IMR-90 (cell line): ENCODE measurements at regions not wholly inside any gene's neighbourhood (a gene's known extent, or its start where the extent isn't known, plus 50 kb on each side); places are given as distances from the start of the nearest gene placed in this dataset.

Experiments used
- ATAC-seq: fragments of 200-7000 bp; cut with Tn5 transposase; 2 replicates; pipeline ENCODE4 v1.9.1; 2020; ENCODE audit warnings: low read depth, mild to moderate bottlenecking, moderate library complexity
- BruUV-seq: library from RNA; stranded (reverse); fragments of 400-500 nt; replicated peaks from 2 replicates; lab custom pipeline; 2021; lab: Mats Ljungman, UMichigan
- CTCF ChIA-PET: fragments of 300-600 bp; formaldehyde crosslinking; extraction: SDS; loops from one replicate; lab custom pipeline; 2021; ENCODE audit warnings: antibody characterized with exemption; lab: Yijun Ruan, JAX
- POLR2A ChIA-PET: fragments of 300-600 bp; sonication (Branson Sonifier 250); formaldehyde crosslinking; loops from one replicate; lab custom pipeline; 2022; ENCODE audit warnings: antibody characterized with exemption; ENCODE audit not compliant: unreplicated experiment; lab: Charles Lee
- DNase-seq: peaks from one replicate; pipeline ENCODE4 v3.0.0; 2013
- H2AFZ ChIP-seq: replicated peaks from 2 replicates; pipeline ENCODE3; 2013; ENCODE audit warnings: low read length, mild to moderate bottlenecking; ENCODE audit not compliant: poor library complexity
- H2AK5ac ChIP-seq: 2 replicates; pipeline ENCODE4 v1.6.1; 2013; ENCODE audit warnings: low read depth, low read length, inconsistent platforms
- H2AK9ac ChIP-seq: replicated peaks from 2 replicates; pipeline ENCODE3; 2013; ENCODE audit warnings: mild to moderate bottlenecking, low read depth, low read length, moderate library complexity; ENCODE audit not compliant: poor library complexity
- H2BK120ac ChIP-seq: 2 replicates; pipeline ENCODE4 v1.6.1; 2013; ENCODE audit warnings: low read depth, low read length, inconsistent platforms
- H2BK15ac ChIP-seq: 3 replicates; pipeline ENCODE4 v1.6.1; 2013; ENCODE audit warnings: low read depth, low read length, inconsistent platforms
- H2BK20ac ChIP-seq: 2 replicates; pipeline ENCODE4 v1.6.1; 2013; ENCODE audit warnings: low read depth, mild to moderate bottlenecking, inconsistent platforms, low read length, moderate library complexity
- H2BK5ac ChIP-seq: 2 replicates; pipeline ENCODE4 v1.6.1; 2013; ENCODE audit warnings: mild to moderate bottlenecking, low read depth, low read length, inconsistent platforms; ENCODE audit not compliant: poor library complexity, severe bottlenecking
- H3K14ac ChIP-seq: replicated peaks from 2 replicates; pipeline ENCODE4 v1.6.1; 2013; ENCODE audit warnings: low read depth, low read length, inconsistent platforms
- H3K18ac ChIP-seq: 2 replicates; pipeline ENCODE4 v1.6.1; 2013; ENCODE audit warnings: low read depth, low read length, control low read depth
- H3K23ac ChIP-seq: 2 replicates; pipeline ENCODE4 v1.6.1; 2013; ENCODE audit warnings: low read depth, low read length, inconsistent platforms
- H3K27ac ChIP-seq: 2 replicates; pipeline ENCODE4 v1.5.1; 2013; ENCODE audit warnings: mild to moderate bottlenecking, control low read depth, low read length; ENCODE audit not compliant: insufficient read depth
- H3K27me3 ChIP-seq: 2 replicates; pipeline ENCODE4 v1.6.1; 2013; ENCODE audit warnings: low read length; ENCODE audit not compliant: control insufficient read depth, insufficient read depth
- H3K36me3 ChIP-seq: 2 replicates; pipeline ENCODE4 v1.6.1; 2013; ENCODE audit warnings: low read length, mixed read lengths; ENCODE audit not compliant: control insufficient read depth, insufficient read depth
- H3K4ac ChIP-seq: 2 replicates; pipeline ENCODE4 v1.6.1; 2013; ENCODE audit warnings: low read depth, low read length, inconsistent platforms
- H3K4me1 ChIP-seq: 2 replicates; pipeline ENCODE4 v1.6.1; 2013; ENCODE audit warnings: low read length, mixed read lengths; ENCODE audit not compliant: control insufficient read depth, insufficient read depth
- H3K4me2 ChIP-seq: 2 replicates; pipeline ENCODE4 v1.6.1; 2013; ENCODE audit warnings: low read depth, mild to moderate bottlenecking, control low read depth, low read length, moderate library complexity
- H3K4me3 ChIP-seq: 2 replicates; pipeline ENCODE4 v1.5.1; 2013; ENCODE audit warnings: low read depth, mild to moderate bottlenecking, control low read depth, low read length, moderate library complexity; ENCODE audit not compliant: insufficient read depth
- H3K56ac ChIP-seq: 2 replicates; pipeline ENCODE4 v1.6.1; 2013; ENCODE audit warnings: low read length, inconsistent platforms; ENCODE audit not compliant: insufficient read depth; ENCODE audit errors: extremely low read depth
- H3K79me1 ChIP-seq, 2 experiments: 2 replicates each; pipeline ENCODE4 v1.6.1; 2013; ENCODE audit warnings: low read length in 2 of 2, inconsistent platforms in 1 of 2, low read depth in 1 of 2
- H3K9ac ChIP-seq: 2 replicates; pipeline ENCODE4 v1.6.1; 2013; ENCODE audit warnings: low read depth, low read length, control low read depth
- H3K9me1 ChIP-seq: 2 replicates; pipeline ENCODE4 v1.6.1; 2013; ENCODE audit warnings: low read length, inconsistent platforms; ENCODE audit not compliant: insufficient read depth
- H3K9me3 ChIP-seq: 2 replicates; pipeline ENCODE4 v1.6.1; 2013; ENCODE audit warnings: low read length; ENCODE audit not compliant: control insufficient read depth, insufficient read depth
- H4K20me1 ChIP-seq: 2 replicates; pipeline ENCODE4 v1.6.1; 2013; ENCODE audit warnings: low read length, inconsistent platforms; ENCODE audit not compliant: insufficient read depth
- H4K5ac ChIP-seq: 2 replicates; pipeline ENCODE4 v1.6.1; 2013; ENCODE audit warnings: mild to moderate bottlenecking, low read depth, low read length, control low read depth
- H4K8ac ChIP-seq, 2 experiments: 2 replicates each; pipeline ENCODE4 v1.6.1; 2013; ENCODE audit warnings: low read depth in 2 of 2, low read length in 2 of 2, control low read depth in 1 of 2, inconsistent platforms in 1 of 2
- H4K91ac ChIP-seq: 2 replicates; pipeline ENCODE4 v1.6.1; 2013; ENCODE audit warnings: low read depth, low read length, inconsistent platforms; ENCODE audit not compliant: insufficient read depth
- CEBPB ChIP-seq: IDR thresholded peaks from 2 replicates; pipeline ENCODE4 v1.6.1; 2012; ENCODE audit warnings: low read depth, low read length, improper control_type of control experiment
- CTCF ChIP-seq: conservative IDR thresholded peaks from 2 replicates; pipeline ENCODE4 v1.5.1; 2012; ENCODE audit warnings: mild to moderate bottlenecking, low read depth, low read length, improper control_type of control experiment
- MAZ ChIP-seq: IDR thresholded peaks from 2 replicates; pipeline ENCODE4 v1.6.1; 2012; ENCODE audit warnings: low read depth, mild to moderate bottlenecking, low read length, improper control_type of control experiment, moderate library complexity, borderline replicate concordance
- MXI1 ChIP-seq: IDR thresholded peaks from 2 replicates; pipeline ENCODE4 v1.6.1; 2012; ENCODE audit warnings: low read depth, mild to moderate bottlenecking, low read length, moderate library complexity, borderline replicate concordance
- POLR2A ChIP-seq: IDR thresholded peaks from 2 replicates; pipeline ENCODE4 v1.6.1; 2012; ENCODE audit warnings: mild to moderate bottlenecking, low read depth, low read length
- RCOR1 ChIP-seq: IDR thresholded peaks from 2 replicates; pipeline ENCODE4 v1.6.1; 2012; ENCODE audit warnings: mild to moderate bottlenecking, low read length, improper control_type of control experiment; ENCODE audit not compliant: insufficient replicate concordance
- USF2 ChIP-seq: fragments of 150-350 bp; IDR thresholded peaks from 2 replicates; pipeline ENCODE4 v1.6.1; 2017; ENCODE audit warnings: mild to moderate bottlenecking, antibody characterized with exemption, low read length, low read depth
- WGBS, 2 experiments: methylation state at CpG; one replicate each; pipeline versions ENCODE4 v1.1.5 to v1.1.7; 2013; ENCODE audit warnings: missing lambda C conversion rate in 2 of 2; ENCODE audit not compliant: insufficient read length in 1 of 2; ENCODE audit errors: extremely low coverage in 2 of 2; 5-methylcytosine and 5-hydroxymethylcytosine counted together
- dilution Hi-C: fragments of 300-500 bp; cut with HindIII; formaldehyde crosslinking; loops from one replicate; pipeline ENCODE4 v1.14.3; 2018; ENCODE audit warnings: low sequenced_read_pairs; ENCODE audit not compliant: unreplicated experiment
- in situ Hi-C: fragments of 300-500 bp; cut with MboI; formaldehyde crosslinking; loops from 3 replicates; pipeline ENCODE4 v1.14.3; 2019; ENCODE audit warnings: low sequenced_read_pairs, inconsistent platforms, mixed read lengths
- intact Hi-C: fragments of 100-400 bp; cut with micrococcal nuclease; formaldehyde crosslinking; loops from 2 replicates; pipeline ENCODE4 v1.10.0; 2022

- H3K4ac ChIP-seq, result no peak overlapping the region
- H2AK5ac ChIP-seq, result no peak overlapping the region
- no peaks in the 10 kb centered on the region for H3K27me3 ChIP-seq
- ChIA-PET POLR2A (no interaction called here), CTCF (no interaction called here)
- TF ChIP-seq USF2 (no peak), MAZ (no peak), CTCF (no peak), POLR2A (no peak), RCOR1 (no peak), MXI1 (no peak), CEBPB (no peak)
- no peak overlapping the region for H4K5ac ChIP-seq
- DNase-seq (no peak), ATAC-seq (no peak)
- H3K56ac ChIP-seq, result no peak overlapping the region
- no CpG with 5 or more reads among the region's 2 CpGs for WGBS, 2 experiments
- H4K91ac ChIP-seq, result no peak overlapping the region
- H2BK120ac ChIP-seq, result no peak overlapping the region
- no peak overlapping the region for H3K18ac ChIP-seq
- no peak overlapping the region for H2BK5ac ChIP-seq
- no TSS peak for BruUV-seq
- no peak overlapping the region for H3K27ac ChIP-seq
- H3K4me1 ChIP-seq, result no peaks in the 10 kb centered on the region
- H3K36me3 ChIP-seq, result no peaks in the 10 kb centered on the region
- no peak overlapping the region for H3K23ac ChIP-seq
- no peak overlapping the region for H3K4me2 ChIP-seq
- H3K4me3 ChIP-seq, result no peak overlapping the region
- no peak overlapping the region for H2BK15ac ChIP-seq
- no peaks in the 10 kb centered on the region for H3K9me1 ChIP-seq
- dilution Hi-C loops, result no loop called here
- H2AFZ ChIP-seq, result no peak overlapping the region
- no peak overlapping the region for H3K14ac ChIP-seq
- H3K9me3 ChIP-seq, result no peaks in the 10 kb centered on the region
- no peak overlapping the region for H2BK20ac ChIP-seq
- in situ Hi-C loops, result loop anchor here (25.0 kb wide), 1 partner anchor 1265 kb away; no protein-coding TSS in a partner anchor
- no peak overlapping the region for H4K8ac ChIP-seq
- H2AK9ac ChIP-seq, result no peak overlapping the region
- H3K79me1 ChIP-seq, result no peaks in the 10 kb centered on the region
- H3K9ac ChIP-seq, result no peak overlapping the region
- no peaks in the 10 kb centered on the region for H4K20me1 ChIP-seq
- intact Hi-C loops, result no loop called here
Observed at GRCh38 chr1:88552226-88552625, 131.8 kb upstream of the PKN2 start.
